ENCODE measurements at regions not wholly inside any gene's neighbourhood (a gene's known extent, or its start where the extent isn't known, plus 50 kb on each side); places are given as distances from the start of the nearest gene placed in this dataset.

DNA sequence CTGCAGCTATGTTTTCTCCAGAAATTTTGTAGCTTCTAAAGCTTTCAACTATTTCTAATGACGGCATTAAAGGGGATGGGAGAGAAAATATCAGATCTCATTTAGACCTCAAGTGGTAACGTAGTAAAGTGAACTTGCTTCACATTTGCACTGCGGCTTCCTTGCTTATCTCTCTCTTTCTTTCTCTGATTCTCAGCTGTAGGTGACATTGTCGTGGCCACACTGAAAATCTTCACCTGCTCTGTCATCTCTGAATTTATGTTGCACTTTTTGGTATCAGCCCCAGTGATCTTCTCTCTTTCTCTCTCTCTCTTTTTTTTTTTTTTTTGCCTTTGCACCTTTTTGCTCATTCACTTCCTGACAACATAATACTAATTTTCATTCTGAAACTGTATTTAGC lies 254.1 kb upstream of the SATB1 start:
- Histone ChIP-seq H3K36me3 (ENCODE audit: insufficient read depth, low read length) (no peaks in the 10 kb centered on the region), H3K27me3 (ENCODE audit: insufficient read depth, low read length) (no peaks in the 10 kb centered on the region), H3K4me1 (ENCODE audit: insufficient read depth, low read length) (no peaks in the 10 kb centered on the region), H3K4me3 (ENCODE audit: insufficient read depth, low read length) (no peak overlapping the region), H3K9me3 (ENCODE audit: low read depth, low read length) (peaks cover 1% of the 10 kb centered on the region), H3K79me2 (ENCODE audit: insufficient read depth, low read length) (no peaks in the 10 kb centered on the region), H3K4me2 (ENCODE audit: insufficient read depth, low read length) (no peak overlapping the region), H4K20me1 (ENCODE audit: insufficient read depth, low read length) (no peaks in the 10 kb centered on the region), H3K27ac (ENCODE audit: low read depth, low read length) (no peak overlapping the region), H2AFZ (ENCODE audit: low read length) (no peak overlapping the region)
- TF ChIP-seq, protein P1, sequence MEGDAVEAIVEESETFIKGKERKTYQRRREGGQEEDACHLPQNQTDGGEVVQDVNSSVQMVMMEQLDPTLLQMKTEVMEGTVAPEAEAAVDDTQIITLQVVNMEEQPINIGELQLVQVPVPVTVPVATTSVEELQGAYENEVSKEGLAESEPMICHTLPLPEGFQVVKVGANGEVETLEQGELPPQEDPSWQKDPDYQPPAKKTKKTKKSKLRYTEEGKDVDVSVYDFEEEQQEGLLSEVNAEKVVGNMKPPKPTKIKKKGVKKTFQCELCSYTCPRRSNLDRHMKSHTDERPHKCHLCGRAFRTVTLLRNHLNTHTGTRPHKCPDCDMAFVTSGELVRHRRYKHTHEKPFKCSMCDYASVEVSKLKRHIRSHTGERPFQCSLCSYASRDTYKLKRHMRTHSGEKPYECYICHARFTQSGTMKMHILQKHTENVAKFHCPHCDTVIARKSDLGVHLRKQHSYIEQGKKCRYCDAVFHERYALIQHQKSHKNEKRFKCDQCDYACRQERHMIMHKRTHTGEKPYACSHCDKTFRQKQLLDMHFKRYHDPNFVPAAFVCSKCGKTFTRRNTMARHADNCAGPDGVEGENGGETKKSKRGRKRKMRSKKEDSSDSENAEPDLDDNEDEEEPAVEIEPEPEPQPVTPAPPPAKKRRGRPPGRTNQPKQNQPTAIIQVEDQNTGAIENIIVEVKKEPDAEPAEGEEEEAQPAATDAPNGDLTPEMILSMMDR (IDR thresholded peaks at IDR 0.05; ENCODE audit: extremely low read depth, low read depth, low read length), result no peak
- no peak for DNase-seq (ENCODE audit: insufficient read length, low spot score, missing footprints)

DNA sequence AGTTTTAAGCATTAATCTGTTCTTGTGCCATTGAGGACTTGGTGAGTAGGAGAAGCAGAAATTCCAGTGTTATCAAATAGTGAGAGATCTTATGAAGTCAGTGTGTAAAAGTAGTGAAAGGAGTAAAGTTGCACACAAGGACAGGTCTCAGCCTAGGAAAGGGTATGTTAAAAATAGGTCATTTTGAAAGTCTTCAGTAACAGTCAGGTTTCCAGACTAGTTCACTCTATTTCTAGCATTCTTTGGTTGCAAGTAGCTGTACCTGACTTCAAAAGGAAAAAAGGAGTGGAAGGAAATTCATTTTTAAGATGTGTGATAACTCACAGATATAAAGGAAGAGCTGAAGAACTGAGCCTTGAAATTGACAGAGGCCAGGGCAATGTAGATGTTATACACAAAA lies 250.1 kb upstream of the SATB1 start:
- Histone ChIP-seq H3K4me3 (ENCODE audit: insufficient read depth, low read length) (no peak overlapping the region), H2AFZ (ENCODE audit: low read length) (no peak overlapping the region), H3K4me2 (ENCODE audit: insufficient read depth, low read length) (no peak overlapping the region), H3K79me2 (ENCODE audit: insufficient read depth, low read length) (no peaks in the 10 kb centered on the region), H3K36me3 (ENCODE audit: insufficient read depth, low read length) (no peaks in the 10 kb centered on the region), H3K27me3 (ENCODE audit: insufficient read depth, low read length) (no peaks in the 10 kb centered on the region), H3K27ac (ENCODE audit: low read depth, low read length) (no peak overlapping the region), H3K4me1 (ENCODE audit: insufficient read depth, low read length) (no peaks in the 10 kb centered on the region), H4K20me1 (ENCODE audit: insufficient read depth, low read length) (no peaks in the 10 kb centered on the region), H3K9me3 (ENCODE audit: low read depth, low read length) (no peaks in the 10 kb centered on the region)
- no peak for DNase-seq (ENCODE audit: insufficient read length, low spot score, missing footprints)
- TF ChIP-seq, protein P1 (IDR thresholded peaks at IDR 0.05; ENCODE audit: extremely low read depth, low read depth, low read length), result no peak

- Histone ChIP-seq H3K36me3 (ENCODE audit: insufficient read depth, low read length) (no peaks in the 10 kb centered on the region), H3K4me1 (ENCODE audit: insufficient read depth, low read length) (no peaks in the 10 kb centered on the region), H3K4me3 (ENCODE audit: insufficient read depth, low read length) (no peak overlapping the region), H3K4me2 (ENCODE audit: insufficient read depth, low read length) (no peak overlapping the region), H4K20me1 (ENCODE audit: insufficient read depth, low read length) (no peaks in the 10 kb centered on the region), H3K27me3 (ENCODE audit: insufficient read depth, low read length) (no peaks in the 10 kb centered on the region), H3K79me2 (ENCODE audit: insufficient read depth, low read length) (no peaks in the 10 kb centered on the region), H2AFZ (ENCODE audit: low read length) (no peak overlapping the region), H3K27ac (ENCODE audit: low read depth, low read length) (no peak overlapping the region), H3K9me3 (ENCODE audit: low read depth, low read length) (no peaks in the 10 kb centered on the region)
- TF ChIP-seq, protein P1 (IDR thresholded peaks at IDR 0.05; ENCODE audit: extremely low read depth, low read depth, low read length), result no peak
- no peak for DNase-seq (ENCODE audit: insufficient read length, low spot score, missing footprints)
Measured at GRCh38 chr3:18672561-18672960, 247.4 kb upstream of the SATB1 start.

GRCh38 chr3:18670759-18671158 lies 245.6 kb upstream of the SATB1 start:
- Histone ChIP-seq H3K4me2 (ENCODE audit: insufficient read depth, low read length) (no peak overlapping the region), H3K79me2 (ENCODE audit: insufficient read depth, low read length) (no peaks in the 10 kb centered on the region), H2AFZ (ENCODE audit: low read length) (no peak overlapping the region), H3K4me3 (ENCODE audit: insufficient read depth, low read length) (no peak overlapping the region), H3K36me3 (ENCODE audit: insufficient read depth, low read length) (no peaks in the 10 kb centered on the region), H3K4me1 (ENCODE audit: insufficient read depth, low read length) (no peaks in the 10 kb centered on the region), H3K27ac (ENCODE audit: low read depth, low read length) (no peak overlapping the region), H4K20me1 (ENCODE audit: insufficient read depth, low read length) (no peaks in the 10 kb centered on the region), H3K9me3 (ENCODE audit: low read depth, low read length) (no peaks in the 10 kb centered on the region), H3K27me3 (ENCODE audit: insufficient read depth, low read length) (no peaks in the 10 kb centered on the region)
- DNase-seq (ENCODE audit: insufficient read length, low spot score, missing footprints), result no peak
- TF ChIP-seq, protein P1 (IDR thresholded peaks at IDR 0.05; ENCODE audit: extremely low read depth, low read depth, low read length), result no peak

Data from osteoblast (primary cell).